NK-92 treated with Interleukin-12 subunit alpha and Interleukin-12 subunit beta, amount 100 ng/mL, for 24 hours (cell line): ENCODE measurements at regions not wholly inside any gene's neighbourhood (a gene's known extent, or its start where the extent isn't known, plus 50 kb on each side); places are given as distances from the start of the nearest gene placed in this dataset.
"Not testable (repeated sequence)": the region's sequence is repeated elsewhere in the genome, so short reads cannot be mapped to it uniquely, and the experiment has no call there.

Source experiments
- DNase-seq: peaks from one replicate; lab custom pipeline; 2025; lab: John Stamatoyannopoulos, UW

- DNase-seq: no peak
Measured at GRCh38 chr10:123270221-123270620, 116.0 kb downstream of the BUB3 start.

GRCh38 chr10:123270806-123271205 lies 116.6 kb downstream of the BUB3 start:
- DNase-seq: no peak

GRCh38 chr10:123272171-123272570 lies 118.0 kb downstream of the BUB3 start:
- DNase-seq: no peak

- no peak for DNase-seq
Measured at GRCh38 chr10:123274306-123275135, 120.3 kb downstream of the BUB3 start.

GRCh38 chr10:123275136-123275564 lies 120.9 kb downstream of the BUB3 start:
- DNase-seq: no peak

GRCh38 chr10:123278445-123278844 lies 124.2 kb downstream of the BUB3 start:
- no peak for DNase-seq

GRCh38 chr10:123283371-123283770 lies 129.2 kb downstream of the BUB3 start:
- not testable (repeated sequence) for DNase-seq

GRCh38 chr10:123284022-123284421 lies 129.8 kb downstream of the BUB3 start:
- DNase-seq: no peak

- DNase-seq: no peak
Measured at GRCh38 chr10:123287594-123288247, 133.5 kb downstream of the BUB3 start.

GRCh38 chr10:123289432-123289831 lies 135.2 kb downstream of the BUB3 start:
- no peak for DNase-seq

- DNase-seq: no peak
Measured at GRCh38 chr10:123294109-123294508, 139.9 kb downstream of the BUB3 start.

GRCh38 chr10:123294886-123295285 lies 140.7 kb downstream of the BUB3 start:
- no peak for DNase-seq

GRCh38 chr10:123295644-123296043 lies 141.4 kb downstream of the BUB3 start:
- DNase-seq: no peak

- no peak for DNase-seq
Measured at GRCh38 chr10:123297175-123297574, 143.0 kb downstream of the BUB3 start.

- DNase-seq: no peak
Measured at GRCh38 chr10:123298583-123298982, 144.4 kb downstream of the BUB3 start.

GRCh38 chr10:123299598-123299997 lies 145.4 kb downstream of the BUB3 start:
- DNase-seq: no peak

- no peak for DNase-seq
Measured at GRCh38 chr10:123301077-123301857, 147.1 kb downstream of the BUB3 start.

GRCh38 chr10:123303581-123304337 lies 149.6 kb downstream of the BUB3 start:
- no peak for DNase-seq

GRCh38 chr10:123305671-123306070 lies 151.5 kb downstream of the BUB3 start:
- DNase-seq: no peak

- DNase-seq: no peak
Measured at GRCh38 chr10:123306290-123306689, 152.1 kb downstream of the BUB3 start.

- DNase-seq: no peak
Measured at GRCh38 chr10:123309731-123310130, 155.5 kb downstream of the BUB3 start.

- DNase-seq: no peak
Measured at GRCh38 chr10:123316776-123317175, 162.6 kb downstream of the BUB3 start.
